Panc1 (cell line): ENCODE measurements at regions not wholly inside any gene's neighbourhood (a gene's known extent, or its start where the extent isn't known, plus 50 kb on each side); places are given as distances from the start of the nearest gene placed in this dataset.

Experiments
- ATAC-seq: fragments of 200-7000 bp; cut with Tn5 transposase; 2 replicates; pipeline ENCODE4 v1.9.1; 2020; ENCODE audit warnings: mild to moderate bottlenecking, moderate library complexity
- BruUV-seq: library from RNA; stranded (reverse); fragments of 400-500 nt; replicated peaks from 2 replicates; lab custom pipeline; 2021; lab: Mats Ljungman, UMichigan
- CTCF ChIA-PET: fragments of 300-600 bp; sonication (Branson Sonifier 250); formaldehyde crosslinking; loops from one replicate; lab custom pipeline; 2022; ENCODE audit warnings: antibody characterized with exemption; lab: Charles Lee
- POLR2A ChIA-PET: fragments of 300-600 bp; sonication (Branson Sonifier 250); formaldehyde crosslinking; loops from one replicate; lab custom pipeline; 2022; ENCODE audit warnings: antibody characterized with exemption; lab: Charles Lee
- DNase-seq: peaks from one replicate; pipeline ENCODE4 v3.0.0-alpha.2; 2010; ENCODE audit warnings: low read depth, low spot score
- H3K27ac ChIP-seq: 2 replicates; pipeline ENCODE4 v1.5.1; 2011; ENCODE audit warnings: mild to moderate bottlenecking, low read length, inconsistent platforms
- H3K27me3 ChIP-seq: fragments of 200-500 bp; sonication (Bioruptor generic); 2 replicates; pipeline ENCODE4 v1.6.0; 2014; ENCODE audit warnings: low read length, inconsistent platforms; ENCODE audit not compliant: control insufficient read depth, insufficient read depth
- H3K36me3 ChIP-seq: fragments of 200-500 bp; sonication (Bioruptor generic); 2 replicates; pipeline ENCODE4 v1.5.1; 2014; ENCODE audit warnings: inconsistent platforms, mild to moderate bottlenecking, low read length, moderate library complexity; ENCODE audit not compliant: control insufficient read depth, insufficient read depth
- H3K4me1 ChIP-seq: 2 replicates; pipeline ENCODE4 v1.5.1; 2011; ENCODE audit warnings: inconsistent platforms, mild to moderate bottlenecking, low read length, moderate library complexity; ENCODE audit not compliant: control insufficient read depth, insufficient read depth
- H3K4me3 ChIP-seq, 2 experiments: 2 replicates each; pipeline ENCODE4 v1.5.1; 2011 to 2012; ENCODE audit warnings: low read depth in 2 of 2, low read length in 2 of 2, mild to moderate bottlenecking in 2 of 2, inconsistent platforms in 1 of 2, moderate library complexity in 1 of 2
- H3K9me3 ChIP-seq: fragments of 200-500 bp; sonication (Bioruptor generic); 2 replicates; pipeline ENCODE4 v1.5.1; 2014; ENCODE audit warnings: low read depth, mild to moderate bottlenecking, inconsistent platforms, low read length, moderate library complexity; ENCODE audit not compliant: control insufficient read depth, insufficient read depth
- POLR2AphosphoS5 ChIP-seq: IDR thresholded peaks from 2 replicates; pipeline ENCODE4 v1.6.1; 2012; ENCODE audit warnings: mild to moderate bottlenecking, low read depth, low read length, moderate library complexity
- SIN3A ChIP-seq: IDR thresholded peaks from 2 replicates; pipeline ENCODE4 v1.6.1; 2012; ENCODE audit warnings: low read depth, mild to moderate bottlenecking, low read length, moderate library complexity, borderline replicate concordance; ENCODE audit not compliant: insufficient read depth
- TCF7L2 ChIP-seq: IDR thresholded peaks from 2 replicates; pipeline ENCODE4 v1.6.1; 2011; ENCODE audit warnings: mild to moderate bottlenecking, low read depth, low read length, inconsistent platforms
- in situ Hi-C: cut with HindIII; loops from 2 replicates; pipeline ENCODE4 v1.10.0; 2016; ENCODE audit warnings: low sequenced_read_pairs, low pct_unique_long_range_greater_than_20kb
- intact Hi-C: fragments of 100-400 bp; cut with micrococcal nuclease; formaldehyde crosslinking; loops from one replicate; pipeline ENCODE4 v1.10.0; 2022; ENCODE audit not compliant: unreplicated experiment
- TF ChIP-seq, protein P1 (sequence below): fragments of 450-650 bp; IDR thresholded peaks from 2 replicates; pipeline ENCODE4 v1.5.1; 2017; ENCODE audit warnings: mild to moderate bottlenecking
- TF ChIP-seq, protein P2 (sequence below), 2 experiments: IDR thresholded peaks; 2 replicates each; pipeline ENCODE4 v1.6.1; 2011 to 2012; ENCODE audit warnings: low read depth in 2 of 2, control low read depth in 1 of 2, low read length in 1 of 2, mild to moderate bottlenecking in 1 of 2, moderate library complexity in 1 of 2; ENCODE audit not compliant: insufficient read depth in 1 of 2

DNA sequence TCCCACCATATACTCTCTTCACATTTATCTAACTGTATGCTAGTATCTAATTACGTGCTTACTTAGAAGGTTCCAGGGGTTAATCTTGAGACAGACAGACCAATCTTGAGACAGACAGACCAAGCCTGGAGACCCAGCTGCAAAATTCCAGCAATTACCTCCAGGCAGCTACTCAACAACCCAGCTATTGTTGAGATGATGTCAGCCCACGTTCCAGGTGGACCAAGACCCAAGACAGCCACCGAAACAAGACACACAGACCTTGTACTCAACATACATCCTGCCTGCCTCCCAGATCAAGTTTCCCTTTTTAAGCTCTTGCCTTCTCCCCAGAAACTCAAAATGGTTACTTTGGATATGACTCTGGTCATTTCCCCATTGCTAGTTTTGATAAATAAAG is 64.9 kb upstream of the VASH1 start:
- H3K36me3 ChIP-seq: no peaks in the 10 kb centered on the region
- intact Hi-C loops (no loop called here), in situ Hi-C loops (no loop called here)
- ChIA-PET CTCF (no interaction called here), POLR2A (no interaction called here)
- H3K27ac ChIP-seq: no peak overlapping the region
- TF ChIP-seq POLR2AphosphoS5: no peak
- no peak for TF ChIP-seq SIN3A
- no peak for TF ChIP-seq TCF7L2
- TF ChIP-seq, protein P1, sequence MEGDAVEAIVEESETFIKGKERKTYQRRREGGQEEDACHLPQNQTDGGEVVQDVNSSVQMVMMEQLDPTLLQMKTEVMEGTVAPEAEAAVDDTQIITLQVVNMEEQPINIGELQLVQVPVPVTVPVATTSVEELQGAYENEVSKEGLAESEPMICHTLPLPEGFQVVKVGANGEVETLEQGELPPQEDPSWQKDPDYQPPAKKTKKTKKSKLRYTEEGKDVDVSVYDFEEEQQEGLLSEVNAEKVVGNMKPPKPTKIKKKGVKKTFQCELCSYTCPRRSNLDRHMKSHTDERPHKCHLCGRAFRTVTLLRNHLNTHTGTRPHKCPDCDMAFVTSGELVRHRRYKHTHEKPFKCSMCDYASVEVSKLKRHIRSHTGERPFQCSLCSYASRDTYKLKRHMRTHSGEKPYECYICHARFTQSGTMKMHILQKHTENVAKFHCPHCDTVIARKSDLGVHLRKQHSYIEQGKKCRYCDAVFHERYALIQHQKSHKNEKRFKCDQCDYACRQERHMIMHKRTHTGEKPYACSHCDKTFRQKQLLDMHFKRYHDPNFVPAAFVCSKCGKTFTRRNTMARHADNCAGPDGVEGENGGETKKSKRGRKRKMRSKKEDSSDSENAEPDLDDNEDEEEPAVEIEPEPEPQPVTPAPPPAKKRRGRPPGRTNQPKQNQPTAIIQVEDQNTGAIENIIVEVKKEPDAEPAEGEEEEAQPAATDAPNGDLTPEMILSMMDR: no peak
- TF ChIP-seq, protein P2, sequence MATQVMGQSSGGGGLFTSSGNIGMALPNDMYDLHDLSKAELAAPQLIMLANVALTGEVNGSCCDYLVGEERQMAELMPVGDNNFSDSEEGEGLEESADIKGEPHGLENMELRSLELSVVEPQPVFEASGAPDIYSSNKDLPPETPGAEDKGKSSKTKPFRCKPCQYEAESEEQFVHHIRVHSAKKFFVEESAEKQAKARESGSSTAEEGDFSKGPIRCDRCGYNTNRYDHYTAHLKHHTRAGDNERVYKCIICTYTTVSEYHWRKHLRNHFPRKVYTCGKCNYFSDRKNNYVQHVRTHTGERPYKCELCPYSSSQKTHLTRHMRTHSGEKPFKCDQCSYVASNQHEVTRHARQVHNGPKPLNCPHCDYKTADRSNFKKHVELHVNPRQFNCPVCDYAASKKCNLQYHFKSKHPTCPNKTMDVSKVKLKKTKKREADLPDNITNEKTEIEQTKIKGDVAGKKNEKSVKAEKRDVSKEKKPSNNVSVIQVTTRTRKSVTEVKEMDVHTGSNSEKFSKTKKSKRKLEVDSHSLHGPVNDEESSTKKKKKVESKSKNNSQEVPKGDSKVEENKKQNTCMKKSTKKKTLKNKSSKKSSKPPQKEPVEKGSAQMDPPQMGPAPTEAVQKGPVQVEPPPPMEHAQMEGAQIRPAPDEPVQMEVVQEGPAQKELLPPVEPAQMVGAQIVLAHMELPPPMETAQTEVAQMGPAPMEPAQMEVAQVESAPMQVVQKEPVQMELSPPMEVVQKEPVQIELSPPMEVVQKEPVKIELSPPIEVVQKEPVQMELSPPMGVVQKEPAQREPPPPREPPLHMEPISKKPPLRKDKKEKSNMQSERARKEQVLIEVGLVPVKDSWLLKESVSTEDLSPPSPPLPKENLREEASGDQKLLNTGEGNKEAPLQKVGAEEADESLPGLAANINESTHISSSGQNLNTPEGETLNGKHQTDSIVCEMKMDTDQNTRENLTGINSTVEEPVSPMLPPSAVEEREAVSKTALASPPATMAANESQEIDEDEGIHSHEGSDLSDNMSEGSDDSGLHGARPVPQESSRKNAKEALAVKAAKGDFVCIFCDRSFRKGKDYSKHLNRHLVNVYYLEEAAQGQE (IDR thresholded peaks at IDR 0.05; ENCODE audit: insufficient read depth in 1 of 2, low read depth in 2 of 2, low read length in 1 of 2): no peak
- ATAC-seq: no peak
- BruUV-seq: no TSS peak
- no peak for DNase-seq
- H3K27me3 ChIP-seq: no peaks in the 10 kb centered on the region
- no peaks in the 10 kb centered on the region for H3K4me1 ChIP-seq
- H3K4me3 ChIP-seq: no peak overlapping the region
- no peaks in the 10 kb centered on the region for H3K9me3 ChIP-seq

- ChIA-PET POLR2A (no interaction called here), CTCF (no interaction called here)
- no TSS peak for BruUV-seq
- Histone ChIP-seq H3K9me3 (no peaks in the 10 kb centered on the region), H3K27ac (no peak overlapping the region), H3K36me3 (no peaks in the 10 kb centered on the region), H3K4me3 (no peak overlapping the region), H3K27me3 (no peaks in the 10 kb centered on the region), H3K4me1 (no peaks in the 10 kb centered on the region)
- intact Hi-C loops: no loop called here
- DNase-seq: no peak
- TF ChIP-seq POLR2AphosphoS5 (no peak), TCF7L2 (no peak), SIN3A (no peak)
- TF ChIP-seq, protein P1: no peak
- TF ChIP-seq, protein P2 (IDR thresholded peaks at IDR 0.05; ENCODE audit: insufficient read depth in 1 of 2, low read depth in 2 of 2, low read length in 1 of 2): no peak
- in situ Hi-C loops: no loop called here
- no peak for ATAC-seq
Measured at GRCh38 chr14:76696791-76697190, 64.5 kb upstream of the VASH1 start.
